GM21526 (cell line): ENCODE measurements at regions not wholly inside any gene's neighbourhood (a gene's known extent, or its start where the extent isn't known, plus 50 kb on each side); places are given as distances from the start of the nearest gene placed in this dataset.
"Not testable (repeated sequence)": the region's sequence is repeated elsewhere in the genome, so short reads cannot be mapped to it uniquely, and the experiment has no call there.

Source experiments
- ATAC-seq: cut with Tn5 transposase; IDR thresholded peaks from one replicate; pipeline ENCODE4 v1.9.1; 2021; ENCODE audit warnings: moderate library complexity; ENCODE audit not compliant: unreplicated experiment, low FRiP score

- no peak for ATAC-seq
Observed at GRCh38 chr3:89908711-89909213, 801.3 kb downstream of the EPHA3 start.

GRCh38 chr3:89912031-89912430, 804.6 kb downstream of the EPHA3 start:
- no peak for ATAC-seq

GRCh38 chr3:89923921-89924610, 816.6 kb downstream of the EPHA3 start:
- ATAC-seq: no peak

GRCh38 chr3:89925976-89926375, 818.6 kb downstream of the EPHA3 start:
- ATAC-seq: no peak

GRCh38 chr3:89932882-89933281, 825.5 kb downstream of the EPHA3 start:
- ATAC-seq: no peak

- ATAC-seq: not testable (repeated sequence)
Observed at GRCh38 chr3:89944461-89944860, 837.0 kb downstream of the EPHA3 start.

- ATAC-seq: no peak
Observed at GRCh38 chr3:89946884-89947283, 839.5 kb downstream of the EPHA3 start.

GRCh38 chr3:89947337-89947954, 840.0 kb downstream of the EPHA3 start:
- ATAC-seq: no peak

- no peak for ATAC-seq
Observed at GRCh38 chr3:89948008-89948407, 840.6 kb downstream of the EPHA3 start.

GRCh38 chr3:89950772-89951171, 843.4 kb downstream of the EPHA3 start:
- ATAC-seq: no peak

- no peak for ATAC-seq
Observed at GRCh38 chr3:89954137-89954536, 846.7 kb downstream of the EPHA3 start.

GRCh38 chr3:89955156-89955555, 847.7 kb downstream of the EPHA3 start:
- ATAC-seq: no peak

GRCh38 chr3:89957451-89957850, 850.0 kb downstream of the EPHA3 start:
- ATAC-seq: no peak

- not testable (repeated sequence) for ATAC-seq
Observed at GRCh38 chr3:89958163-89958562, 850.7 kb downstream of the EPHA3 start.

- ATAC-seq: no peak
Observed at GRCh38 chr3:89964347-89964746, 856.9 kb downstream of the EPHA3 start.

- ATAC-seq: no peak
Observed at GRCh38 chr3:89966877-89967665, 859.6 kb downstream of the EPHA3 start.

GRCh38 chr3:89971329-89971728, 863.9 kb downstream of the EPHA3 start:
- no peak for ATAC-seq

- ATAC-seq: no peak
Observed at GRCh38 chr3:89973156-89973555, 865.7 kb downstream of the EPHA3 start.

- ATAC-seq: no peak
Observed at GRCh38 chr3:89974903-89975519, 867.6 kb downstream of the EPHA3 start.

GRCh38 chr3:89983449-89983848, 876.0 kb downstream of the EPHA3 start:
- no peak for ATAC-seq

GRCh38 chr3:90005281-90005847, 897.9 kb downstream of the EPHA3 start:
- ATAC-seq: no peak
